ENCODE measurements at regions not wholly inside any gene's neighbourhood (a gene's known extent, or its start where the extent isn't known, plus 50 kb on each side); places are given as distances from the start of the nearest gene placed in this dataset.

DNA sequence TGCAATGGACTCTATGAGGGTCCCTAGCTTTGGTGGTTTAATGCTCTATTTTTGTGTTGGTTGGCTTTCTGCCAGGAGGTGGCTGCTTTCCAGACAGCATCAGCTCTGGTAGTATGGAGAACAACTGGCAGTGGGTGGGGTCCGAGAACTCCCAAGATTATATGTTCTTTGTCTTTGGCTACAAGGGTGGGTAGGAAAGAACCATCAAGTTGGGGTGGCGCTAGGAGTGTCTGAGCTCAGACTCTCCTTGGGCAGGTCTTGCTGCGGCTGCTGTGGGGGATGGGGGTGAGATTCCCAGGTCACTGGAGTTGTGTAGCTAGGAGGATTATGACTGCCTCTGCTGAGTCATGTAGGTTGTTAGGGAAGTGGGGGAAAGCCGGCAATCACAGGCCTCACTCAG lies 976.1 kb upstream of the GYPC start:
- TF ChIP-seq, protein P1, sequence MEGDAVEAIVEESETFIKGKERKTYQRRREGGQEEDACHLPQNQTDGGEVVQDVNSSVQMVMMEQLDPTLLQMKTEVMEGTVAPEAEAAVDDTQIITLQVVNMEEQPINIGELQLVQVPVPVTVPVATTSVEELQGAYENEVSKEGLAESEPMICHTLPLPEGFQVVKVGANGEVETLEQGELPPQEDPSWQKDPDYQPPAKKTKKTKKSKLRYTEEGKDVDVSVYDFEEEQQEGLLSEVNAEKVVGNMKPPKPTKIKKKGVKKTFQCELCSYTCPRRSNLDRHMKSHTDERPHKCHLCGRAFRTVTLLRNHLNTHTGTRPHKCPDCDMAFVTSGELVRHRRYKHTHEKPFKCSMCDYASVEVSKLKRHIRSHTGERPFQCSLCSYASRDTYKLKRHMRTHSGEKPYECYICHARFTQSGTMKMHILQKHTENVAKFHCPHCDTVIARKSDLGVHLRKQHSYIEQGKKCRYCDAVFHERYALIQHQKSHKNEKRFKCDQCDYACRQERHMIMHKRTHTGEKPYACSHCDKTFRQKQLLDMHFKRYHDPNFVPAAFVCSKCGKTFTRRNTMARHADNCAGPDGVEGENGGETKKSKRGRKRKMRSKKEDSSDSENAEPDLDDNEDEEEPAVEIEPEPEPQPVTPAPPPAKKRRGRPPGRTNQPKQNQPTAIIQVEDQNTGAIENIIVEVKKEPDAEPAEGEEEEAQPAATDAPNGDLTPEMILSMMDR (conservative IDR thresholded peaks at IDR 0.05) = no peak
- TF ChIP-seq EZH2 (IDR thresholded peaks at IDR 0.05; ENCODE audit: low read depth) = no peak

Data from PC-9 (cell line).